Tibial artery (tissue), 4 donors: ENCODE measurements at regions not wholly inside any gene's neighbourhood (a gene's known extent, or its start where the extent isn't known, plus 50 kb on each side); places are given as distances from the start of the nearest gene placed in this dataset.

Experiments
- DNase-seq, 2 donors: peaks; one replicate each; pipeline ENCODE4 v3.0.0-alpha.2; 2019
- H3K27ac ChIP-seq, 2 donors: fragments of 200-600 bp; sonication (generic) in 1 of 2; 1 replicate in 1 of 2; 2 replicates in 1 of 2; pipeline ENCODE4 v1.5.1; 2018 to 2019; ENCODE audit warnings: mild to moderate bottlenecking in 1 of 2
- H3K27me3 ChIP-seq, 2 donors: fragments of 200-600 bp; sonication (generic) in 1 of 2; one replicate each; pipeline versions ENCODE4 v1.5.1 to v1.6.0; 2016 to 2019
- H3K36me3 ChIP-seq, 3 donors: fragments of 200-600 bp; sonication (generic) in 2 of 3; one replicate each; pipeline ENCODE4 v1.5.1; 2016 to 2019; ENCODE audit warnings: mild to moderate bottlenecking in 2 of 3
- H3K4me1 ChIP-seq, 4 donors: fragments of 200-600 bp; sonication (generic) in 2 of 4; 1 replicate in 3 of 4; 2 replicates in 1 of 4; pipeline ENCODE4 v1.5.1; 2016 to 2019
- H3K4me3 ChIP-seq, 2 donors: fragments of 200-600 bp; sonication (generic) in 1 of 2; 1 replicate in 1 of 2; 2 replicates in 1 of 2; pipeline ENCODE4 v1.5.1; 2018 to 2019; ENCODE audit warnings: mild to moderate bottlenecking in 2 of 2
- H3K9me3 ChIP-seq, 3 donors: fragments of 200-600 bp; sonication (generic) in 1 of 3; one replicate each; pipeline ENCODE4 v1.5.1; 2016 to 2019
- intact Hi-C: fragments of 100-400 bp; cut with DNase I; formaldehyde crosslinking; loops from one replicate; pipeline ENCODE4 v1.15.0; 2023; ENCODE audit warnings: low total_unique reads
- TF ChIP-seq, protein P1 (sequence below), 2 experiments: fragments of 200-600 bp in 1 of 2; fragments of 450-650 bp in 1 of 2; IDR thresholded peaks; one replicate each; pipeline ENCODE4 v1.5.1; 2017 to 2019; ENCODE audit warnings: antibody characterized with exemption in 2 of 2, mild to moderate bottlenecking in 1 of 2, moderate library complexity in 1 of 2

DNA sequence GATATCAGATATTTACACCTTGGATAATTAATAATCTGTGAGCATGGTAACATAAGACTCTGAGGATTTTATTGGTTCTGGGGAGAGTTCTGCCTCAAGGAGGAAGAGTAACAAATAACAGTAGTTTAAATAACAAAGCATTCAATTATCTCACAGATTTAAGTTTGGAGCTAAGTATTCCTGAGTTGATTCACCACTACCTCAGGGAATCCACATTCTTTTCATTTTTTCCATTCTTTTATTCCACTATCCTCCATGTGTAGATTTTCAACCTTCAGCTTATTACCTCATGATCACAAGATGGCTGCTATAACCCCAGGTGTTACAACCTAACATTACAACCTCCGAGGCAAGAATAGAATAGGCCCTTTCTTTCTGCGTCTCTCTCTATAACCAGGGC, 252.2 kb upstream of the TOX3 start:
- DNase-seq: no peak
- Histone ChIP-seq H3K27ac (no peak overlapping the region), H3K27me3 (no peaks in the 10 kb centered on the region), H3K4me3 (no peak overlapping the region), H3K4me1 (no peaks in the 10 kb centered on the region), H3K36me3 (no peaks in the 10 kb centered on the region), H3K9me3 (no peaks in the 10 kb centered on the region)
- intact Hi-C loops: no loop called here
- TF ChIP-seq, protein P1, sequence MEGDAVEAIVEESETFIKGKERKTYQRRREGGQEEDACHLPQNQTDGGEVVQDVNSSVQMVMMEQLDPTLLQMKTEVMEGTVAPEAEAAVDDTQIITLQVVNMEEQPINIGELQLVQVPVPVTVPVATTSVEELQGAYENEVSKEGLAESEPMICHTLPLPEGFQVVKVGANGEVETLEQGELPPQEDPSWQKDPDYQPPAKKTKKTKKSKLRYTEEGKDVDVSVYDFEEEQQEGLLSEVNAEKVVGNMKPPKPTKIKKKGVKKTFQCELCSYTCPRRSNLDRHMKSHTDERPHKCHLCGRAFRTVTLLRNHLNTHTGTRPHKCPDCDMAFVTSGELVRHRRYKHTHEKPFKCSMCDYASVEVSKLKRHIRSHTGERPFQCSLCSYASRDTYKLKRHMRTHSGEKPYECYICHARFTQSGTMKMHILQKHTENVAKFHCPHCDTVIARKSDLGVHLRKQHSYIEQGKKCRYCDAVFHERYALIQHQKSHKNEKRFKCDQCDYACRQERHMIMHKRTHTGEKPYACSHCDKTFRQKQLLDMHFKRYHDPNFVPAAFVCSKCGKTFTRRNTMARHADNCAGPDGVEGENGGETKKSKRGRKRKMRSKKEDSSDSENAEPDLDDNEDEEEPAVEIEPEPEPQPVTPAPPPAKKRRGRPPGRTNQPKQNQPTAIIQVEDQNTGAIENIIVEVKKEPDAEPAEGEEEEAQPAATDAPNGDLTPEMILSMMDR (IDR thresholded peaks at IDR 0.05): no peak

DNA sequence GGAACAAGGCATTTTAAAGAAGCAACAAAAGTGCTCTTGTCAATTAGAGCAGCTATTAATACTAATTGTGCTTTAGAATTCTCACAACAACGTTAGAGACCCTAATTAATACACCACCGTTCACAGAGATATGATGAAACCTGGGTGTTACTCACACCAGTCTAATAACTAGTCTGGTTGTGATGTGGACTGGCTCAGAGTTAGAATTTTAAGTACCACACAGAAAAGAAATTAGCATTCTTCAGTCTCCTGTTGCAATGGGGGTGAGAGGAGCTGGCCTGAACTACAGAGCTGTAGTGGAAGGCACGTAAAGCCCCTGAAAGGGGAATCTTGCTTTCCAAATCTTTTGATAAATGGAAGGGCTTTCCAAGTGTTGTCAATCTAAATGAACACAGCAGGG, 240.8 kb upstream of the TOX3 start:
- DNase-seq: no peak
- H3K27ac ChIP-seq: no peak overlapping the region
- TF ChIP-seq, protein P1 (IDR thresholded peaks at IDR 0.05): no peak
- no peaks in the 10 kb centered on the region for H3K36me3 ChIP-seq
- no peak overlapping the region for H3K4me3 ChIP-seq
- H3K4me1 ChIP-seq: no peaks in the 10 kb centered on the region
- intact Hi-C loops: no loop called here
- peaks cover 0 to 4% of the 10 kb centered on the region in 2 donors for H3K27me3 ChIP-seq
- H3K9me3 ChIP-seq: no peaks in the 10 kb centered on the region

DNA sequence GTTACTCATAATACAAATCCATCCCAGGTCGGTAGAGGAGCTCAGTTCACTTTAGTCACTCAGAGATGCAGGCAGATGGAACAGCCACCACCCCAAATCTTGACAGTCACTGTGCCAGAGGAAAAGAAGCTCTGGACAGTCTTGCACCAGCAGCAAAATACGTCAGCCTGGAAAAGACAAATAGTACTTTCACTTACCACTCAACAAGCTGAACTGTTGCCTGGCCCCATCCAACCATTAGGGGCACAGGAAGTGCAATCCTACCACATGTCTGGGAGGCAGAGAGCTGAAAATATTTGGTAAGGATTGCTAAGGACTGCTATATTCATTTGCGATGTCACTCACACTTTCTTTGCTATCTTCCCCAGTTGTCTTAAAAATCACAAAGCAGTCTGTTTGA, 239.1 kb upstream of the TOX3 start:
- DNase-seq: no peak
- TF ChIP-seq, protein P1 (IDR thresholded peaks at IDR 0.05): no peak

DNA sequence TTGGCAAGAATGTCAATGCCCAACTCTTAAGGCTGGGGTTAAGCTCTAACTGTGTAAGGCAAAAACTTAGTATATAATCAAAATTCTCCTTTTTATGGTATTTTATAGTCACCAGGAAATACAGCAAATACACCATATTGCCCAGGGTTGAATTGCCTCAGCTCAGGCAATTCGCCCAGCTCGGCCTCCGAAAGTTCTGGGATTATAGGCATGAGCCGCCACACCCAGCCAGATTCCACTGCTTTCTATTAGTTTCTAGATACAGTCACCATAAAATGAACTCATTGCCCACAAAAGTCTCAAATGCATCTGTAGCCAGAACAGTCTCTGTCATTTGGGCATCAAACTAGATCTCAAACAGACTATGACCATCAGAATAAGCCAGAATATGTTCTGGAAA, 238.7 kb upstream of the TOX3 start:
- H3K27ac ChIP-seq: no peak overlapping the region
- DNase-seq: no peak
- TF ChIP-seq, protein P1 (IDR thresholded peaks at IDR 0.05): no peak
- H3K9me3 ChIP-seq: no peaks in the 10 kb centered on the region
- H3K36me3 ChIP-seq: no peaks in the 10 kb centered on the region
- peaks cover 0 to 4% of the 10 kb centered on the region in 2 donors for H3K27me3 ChIP-seq
- no peaks in the 10 kb centered on the region for H3K4me1 ChIP-seq
- intact Hi-C loops: no loop called here
- H3K4me3 ChIP-seq: no peak overlapping the region

More for the DNA sequence above, 239.1 kb upstream of the TOX3 start:
- Histone ChIP-seq H3K36me3 (no peaks in the 10 kb centered on the region), H3K4me1 (no peaks in the 10 kb centered on the region), H3K9me3 (no peaks in the 10 kb centered on the region), H3K4me3 (no peak overlapping the region), H3K27me3 (peaks cover 0 to 4% of the 10 kb centered on the region in 2 donors), H3K27ac (no peak overlapping the region)
- intact Hi-C loops: no loop called here

DNA sequence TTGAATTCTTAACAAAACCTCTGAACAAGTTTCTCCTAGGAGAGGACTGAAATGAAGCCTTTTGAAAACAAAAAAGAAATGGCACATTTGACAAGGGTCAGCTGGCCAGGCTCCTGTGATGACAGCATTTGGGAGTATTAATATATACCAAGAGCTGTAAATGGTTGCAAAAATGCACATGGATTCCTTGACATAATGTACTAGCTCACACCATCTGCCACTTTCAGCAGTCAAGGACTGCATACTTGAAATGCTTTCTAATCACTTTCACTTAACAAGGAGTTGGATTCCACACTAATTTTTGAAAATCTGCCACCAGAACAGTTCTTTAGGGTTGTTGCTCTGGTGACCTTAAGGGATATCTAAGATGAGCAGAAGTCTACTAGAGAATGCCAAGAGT, 236.7 kb upstream of the TOX3 start:
- DNase-seq: no peak
- TF ChIP-seq, protein P1 (IDR thresholded peaks at IDR 0.05): no peak
- H3K27ac ChIP-seq: no peak overlapping the region
- H3K4me1 ChIP-seq: no peaks in the 10 kb centered on the region
- no peak overlapping the region for H3K4me3 ChIP-seq
- intact Hi-C loops: no loop called here
- H3K36me3 ChIP-seq: no peaks in the 10 kb centered on the region
- H3K9me3 ChIP-seq: no peaks in the 10 kb centered on the region
- peaks cover 0 to 4% of the 10 kb centered on the region in 2 donors for H3K27me3 ChIP-seq

DNA sequence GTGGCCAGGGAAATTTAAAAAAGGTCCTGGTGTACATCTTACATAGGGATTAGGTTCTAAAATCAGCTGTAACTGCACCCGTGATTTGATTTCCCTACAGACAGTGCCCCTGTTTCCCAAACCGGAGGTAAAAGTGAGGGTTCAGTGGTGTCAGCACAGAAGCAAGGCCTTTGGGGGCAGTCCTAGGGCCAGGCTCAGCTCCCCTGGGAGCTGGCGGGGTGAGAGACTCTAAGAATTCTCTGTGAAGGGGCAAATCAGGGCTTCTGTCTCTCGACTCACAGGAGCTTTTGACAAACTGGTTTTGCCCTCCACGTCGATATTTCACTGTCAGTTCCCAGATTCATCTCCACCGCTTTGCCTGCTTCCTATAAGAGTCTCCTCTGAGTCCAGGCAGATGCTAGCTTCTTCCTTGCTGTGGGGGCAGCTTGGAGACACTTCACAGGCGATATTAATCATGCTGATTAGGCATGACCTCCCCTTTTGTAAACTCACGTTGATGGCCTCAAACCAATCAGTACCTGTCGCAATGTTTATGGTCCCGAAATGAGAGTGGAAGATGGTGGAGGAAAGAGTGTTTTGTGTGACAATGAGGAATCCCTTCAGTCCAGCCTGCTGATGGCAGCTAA, 234.2 kb upstream of the TOX3 start:
- Histone ChIP-seq H3K4me1 (no peaks in the 10 kb centered on the region), H3K4me3 (no peak overlapping the region), H3K9me3 (no peaks in the 10 kb centered on the region), H3K27ac (no peak overlapping the region), H3K27me3 (peaks cover 0 to 4% of the 10 kb centered on the region in 2 donors), H3K36me3 (no peaks in the 10 kb centered on the region)
- no peak for DNase-seq
- intact Hi-C loops: no loop called here
- TF ChIP-seq, protein P1 (IDR thresholded peaks at IDR 0.05): no peak
